ENCODE measurements at regions not wholly inside any gene's neighbourhood (a gene's known extent, or its start where the extent isn't known, plus 50 kb on each side); places are given as distances from the start of the nearest gene placed in this dataset.
"Not testable (repeated sequence)": the region's sequence is repeated elsewhere in the genome, so short reads cannot be mapped to it uniquely, and the experiment has no call there.

DNA sequence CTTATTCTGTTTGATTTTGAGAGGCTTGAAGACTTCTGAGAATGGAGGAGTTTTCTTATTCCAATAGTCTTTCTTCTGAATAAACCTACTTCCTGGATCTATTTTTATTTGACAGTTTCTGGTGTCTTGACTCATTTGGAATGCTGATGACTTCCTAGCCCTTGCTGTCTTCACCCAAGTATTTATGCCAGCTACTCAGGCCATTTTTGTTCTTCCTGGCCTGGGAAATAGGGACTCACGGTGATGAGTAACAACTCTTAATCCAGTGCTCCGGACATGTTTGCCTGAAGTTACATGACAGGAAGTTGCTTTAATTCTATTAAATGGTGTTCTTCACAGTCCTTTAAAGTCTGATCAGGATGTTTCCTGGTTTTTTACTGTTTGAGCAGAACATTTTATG lies 272.1 kb upstream of the EYS start:
- Histone ChIP-seq H3K9me1 (replicated peaks; ENCODE audit: control insufficient read depth, extremely low read depth, insufficient read depth, low read length) (no peaks in the 10 kb centered on the region), H4K20me1 (replicated peaks; ENCODE audit: control insufficient read depth, extremely low read depth, insufficient read depth, low read length) (no peaks in the 10 kb centered on the region), H2AFZ (ENCODE audit: low read depth, low read length) (no peak overlapping the region), H3K9me3 (replicated peaks; ENCODE audit: control insufficient read depth, insufficient read depth, low read length) (peaks cover 2% of the 10 kb centered on the region), H3K4me1 (ENCODE audit: control insufficient read depth, extremely low read depth, insufficient read depth, low read length) (no peaks in the 10 kb centered on the region), H3K27me3 (ENCODE audit: control insufficient read depth in 2 of 2, insufficient read depth in 2 of 2, low read length in 2 of 2) (no peaks in the 10 kb centered on the region), H3K79me2 (ENCODE audit: control insufficient read depth, insufficient read depth, low read length) (no peaks in the 10 kb centered on the region), H3K4me2 (ENCODE audit: insufficient read depth, low read length) (no peak overlapping the region), H3K36me3 (ENCODE audit: control insufficient read depth in 2 of 2, extremely low read depth in 1 of 2, insufficient read depth in 2 of 2, low read length in 2 of 2) (no peaks in the 10 kb centered on the region), H3K9ac (replicated peaks; ENCODE audit: extremely low read depth, insufficient read depth, low read length) (no peak overlapping the region), H3K4me3 (replicated peaks in 1 of 3; ENCODE audit: insufficient read depth in 1 of 3, low read depth in 1 of 3, low read length in 3 of 3) (no peak overlapping the region), H3K27ac (ENCODE audit: insufficient read depth, low read depth, low read length) (no peak overlapping the region)
- dilution Hi-C loops (cut with MboI; ENCODE audit: extremely low pct_ligation_motif_present, low sequenced_read_pairs): no loop called here
- FAIRE-seq: no peak
- intact Hi-C loops (cut with micrococcal nuclease): no loop called here
- ChIA-PET CTCF (no interaction called here), POLR2A (no interaction called here)
- TF ChIP-seq JUN (IDR thresholded peaks at IDR 0.05; ENCODE audit: borderline replicate concordance, insufficient read depth, insufficient read length, low read depth) (no peak), EZH2 (IDR thresholded peaks at IDR 0.05; ENCODE audit: borderline replicate concordance, low read depth, low read length, severe bottlenecking) (no peak), MYC (IDR thresholded peaks at IDR 0.05; ENCODE audit: low read depth, low read length) (no peak), POLR2A (IDR thresholded peaks at IDR 0.05; ENCODE audit: low read depth, low read length) (no peak), GATA2 (IDR thresholded peaks at IDR 0.05; ENCODE audit: insufficient read depth, insufficient read length, low read depth, low read length) (no peak), FOS (IDR thresholded peaks at IDR 0.05; ENCODE audit: borderline replicate concordance, insufficient read depth, low read length) (no peak), POLR2AphosphoS5 (IDR thresholded peaks at IDR 0.05; ENCODE audit: insufficient read depth, low read depth, low read length) (no peak)
- TF ChIP-seq, protein P1, sequence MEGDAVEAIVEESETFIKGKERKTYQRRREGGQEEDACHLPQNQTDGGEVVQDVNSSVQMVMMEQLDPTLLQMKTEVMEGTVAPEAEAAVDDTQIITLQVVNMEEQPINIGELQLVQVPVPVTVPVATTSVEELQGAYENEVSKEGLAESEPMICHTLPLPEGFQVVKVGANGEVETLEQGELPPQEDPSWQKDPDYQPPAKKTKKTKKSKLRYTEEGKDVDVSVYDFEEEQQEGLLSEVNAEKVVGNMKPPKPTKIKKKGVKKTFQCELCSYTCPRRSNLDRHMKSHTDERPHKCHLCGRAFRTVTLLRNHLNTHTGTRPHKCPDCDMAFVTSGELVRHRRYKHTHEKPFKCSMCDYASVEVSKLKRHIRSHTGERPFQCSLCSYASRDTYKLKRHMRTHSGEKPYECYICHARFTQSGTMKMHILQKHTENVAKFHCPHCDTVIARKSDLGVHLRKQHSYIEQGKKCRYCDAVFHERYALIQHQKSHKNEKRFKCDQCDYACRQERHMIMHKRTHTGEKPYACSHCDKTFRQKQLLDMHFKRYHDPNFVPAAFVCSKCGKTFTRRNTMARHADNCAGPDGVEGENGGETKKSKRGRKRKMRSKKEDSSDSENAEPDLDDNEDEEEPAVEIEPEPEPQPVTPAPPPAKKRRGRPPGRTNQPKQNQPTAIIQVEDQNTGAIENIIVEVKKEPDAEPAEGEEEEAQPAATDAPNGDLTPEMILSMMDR (IDR thresholded peaks at IDR 0.05; ENCODE audit: extremely low read depth in 1 of 2, insufficient read depth in 1 of 2, low read depth in 1 of 2, low read length in 2 of 2): no peak
- TF ChIP-seq, protein P2, sequence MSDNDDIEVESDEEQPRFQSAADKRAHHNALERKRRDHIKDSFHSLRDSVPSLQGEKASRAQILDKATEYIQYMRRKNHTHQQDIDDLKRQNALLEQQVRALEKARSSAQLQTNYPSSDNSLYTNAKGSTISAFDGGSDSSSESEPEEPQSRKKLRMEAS (IDR thresholded peaks at IDR 0.05; ENCODE audit: insufficient read depth, insufficient read length): no peak
- no TSS peak for BruUV-seq (replicated peaks)
- no peak for DNase-seq (ENCODE audit: low read depth, low spot score)

DNA sequence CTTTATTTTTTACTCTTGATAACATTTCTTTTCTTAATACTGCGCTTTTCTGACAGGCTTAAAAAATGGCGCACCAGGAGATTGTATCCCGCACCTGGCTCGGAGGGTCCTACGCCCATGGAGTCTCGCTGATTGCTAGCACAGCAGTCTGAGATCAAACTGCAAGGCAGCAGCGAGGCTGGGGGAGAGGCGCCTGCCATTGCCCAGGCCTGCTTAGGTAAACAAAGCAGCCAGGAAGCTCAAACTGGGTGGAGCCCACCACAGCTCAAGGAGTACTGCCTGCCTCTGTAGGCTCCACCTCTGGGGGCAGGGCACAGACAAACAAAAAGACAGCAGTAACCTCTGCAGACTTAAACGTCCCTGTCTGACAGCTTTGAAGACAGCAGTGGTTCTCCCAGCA lies 264.2 kb upstream of the EYS start:
- H3K4me2 ChIP-seq (ENCODE audit: insufficient read depth, low read length); H3K9ac ChIP-seq (replicated peaks; ENCODE audit: extremely low read depth, insufficient read depth, low read length); CTCF ChIA-PET; H2AFZ ChIP-seq (ENCODE audit: low read depth, low read length); H3K4me3 ChIP-seq (replicated peaks in 1 of 3; ENCODE audit: insufficient read depth in 1 of 3, low read depth in 1 of 3, low read length in 3 of 3); DNase-seq (ENCODE audit: low read depth, low spot score); H3K27ac ChIP-seq (ENCODE audit: insufficient read depth, low read depth, low read length); H3K9me3 ChIP-seq (replicated peaks; ENCODE audit: control insufficient read depth, insufficient read depth, low read length); H3K79me2 ChIP-seq (ENCODE audit: control insufficient read depth, insufficient read depth, low read length); BruUV-seq (replicated peaks); H3K4me1 ChIP-seq (ENCODE audit: control insufficient read depth, extremely low read depth, insufficient read depth, low read length); POLR2A ChIA-PET; FAIRE-seq; dilution Hi-C loops (cut with MboI; ENCODE audit: extremely low pct_ligation_motif_present, low sequenced_read_pairs); H3K36me3 ChIP-seq (ENCODE audit: control insufficient read depth in 2 of 2, extremely low read depth in 1 of 2, insufficient read depth in 2 of 2, low read length in 2 of 2); H3K9me1 ChIP-seq (replicated peaks; ENCODE audit: control insufficient read depth, extremely low read depth, insufficient read depth, low read length); H3K27me3 ChIP-seq (ENCODE audit: control insufficient read depth in 2 of 2, insufficient read depth in 2 of 2, low read length in 2 of 2); intact Hi-C loops (cut with micrococcal nuclease); H4K20me1 ChIP-seq (replicated peaks; ENCODE audit: control insufficient read depth, extremely low read depth, insufficient read depth, low read length): not testable (repeated sequence)

Data from endothelial cell of umbilical vein (primary cell).